ENCODE measurements at regions not wholly inside any gene's neighbourhood (a gene's known extent, or its start where the extent isn't known, plus 50 kb on each side); places are given as distances from the start of the nearest gene placed in this dataset.

GRCh38 chr1:8239039-8239305 lies 78.9 kb upstream of the SLC45A1 start:
- peaks cover 7% of the 10 kb centered on the region for H3K79me2 ChIP-seq (ENCODE audit: insufficient read depth, low read length)
- BruUV-seq (replicated peaks), result no TSS peak
- intact Hi-C loops (cut with micrococcal nuclease; ENCODE audit: unreplicated experiment) (loop anchor here (1.0 to 2.0 kb wide), 4 partner anchors 20 to 212 kb away; partner anchors contain the start of gene ERRFI1), in situ Hi-C loops (cut with HindIII; ENCODE audit: extremely low pct_ligation_motif_present, low pct_unique_long_range_greater_than_20kb) (loop anchor here (10.0 kb wide), 1 partner anchor 214 kb away; the partner anchor contains the start of gene ERRFI1)
- no peaks in the 10 kb centered on the region for H3K36me3 ChIP-seq (replicated peaks in 1 of 2; ENCODE audit: control insufficient read depth in 1 of 2, insufficient read depth in 2 of 2, low read length in 2 of 2)
- no peak overlapping the region for H2AFZ ChIP-seq (ENCODE audit: low read length)
- ChIA-PET POLR2A (interaction anchor here (0.7 to 3.6 kb wide), 16 partner anchors 13 to 474 kb away, joined by 3 to 30 read pairs (median 5); partner anchors contain the start of gene ERRFI1), CTCF (ENCODE audit: low intra/inter-chr PET ratio, low total read pairs) (no interaction called here)
- peak; percentile 79 for DNase-seq (ENCODE audit: low spot score)
- no peaks in the 10 kb centered on the region for H4K20me1 ChIP-seq (ENCODE audit: insufficient read depth, low read length)
- FAIRE-seq, result peak; percentile 32
- H3K27me3 ChIP-seq (ENCODE audit: control insufficient read depth in 1 of 2, insufficient read depth in 2 of 2, low read length in 2 of 2), result no peaks in the 10 kb centered on the region
- H3K4me3 ChIP-seq (replicated peaks in 1 of 3; ENCODE audit: insufficient read depth in 1 of 3, low read depth in 2 of 3, low read length in 3 of 3), result peak overlapping the region in 2 of 3 experiments; percentile 2 to 42; a peak in 3 of 6 replicates
- peak; percentile 57 for ATAC-seq
- H3K27ac ChIP-seq (ENCODE audit: extremely low read length, insufficient read depth, low read length), result peak overlapping the region; percentile 84
- H3K9me3 ChIP-seq (ENCODE audit: low read length), result no peaks in the 10 kb centered on the region
- peak overlapping the region; percentile 72 for H3K4me2 ChIP-seq (ENCODE audit: low read depth, low read length)
- peak overlapping the region; percentile 62 for H3K9ac ChIP-seq (ENCODE audit: insufficient read depth, low read depth, low read length)
- WGBS (ENCODE audit: low lambda C conversion rate), result 2% methylated on average over 5 of the region's 5 CpGs
- H3K4me1 ChIP-seq (ENCODE audit: insufficient read depth, low read length), result peaks cover 58% of the 10 kb centered on the region
- TF ChIP-seq PRMT3 (CRISPR knock-in tag; IDR thresholded peaks at IDR 0.05; ENCODE audit: borderline replicate concordance, low read depth) (no peak), MED1 (CRISPR knock-in tag; IDR thresholded peaks at IDR 0.05) (0 out of 2 replicates have a peak, but pooled peaks have one; percentile 29), ZNF576 (CRISPR knock-in tag; IDR thresholded peaks at IDR 0.05) (no peak), BRCA1 (CRISPR knock-in tag; IDR thresholded peaks at IDR 0.05) (no peak), ZNF33A (CRISPR knock-in tag; IDR thresholded peaks at IDR 0.05; ENCODE audit: borderline replicate concordance) (no peak), ZNF441 (CRISPR knock-in tag; IDR thresholded peaks at IDR 0.05; ENCODE audit: borderline replicate concordance) (0 out of 2 replicates have a peak, but pooled peaks have one; percentile 14), YEATS2 (CRISPR knock-in tag; IDR thresholded peaks at IDR 0.05; ENCODE audit: borderline replicate concordance) (no peak), CEBPB (IDR thresholded peaks at IDR 0.05; ENCODE audit: borderline replicate concordance, low read depth, low read length) (peak; percentile 81; the same call in 1 of the 2 replicates), RNF2 (conservative IDR thresholded peaks at IDR 0.05; ENCODE audit: low read depth) (no peak), ISL2 (CRISPR knock-in tag; IDR thresholded peaks at IDR 0.05) (no peak), ZC3H13 (CRISPR knock-in tag; IDR thresholded peaks at IDR 0.05) (no peak), UBTF (CRISPR knock-in tag; IDR thresholded peaks at IDR 0.05) (0 out of 2 replicates have a peak, but pooled peaks have one; percentile 6), CEBPG (CRISPR knock-in tag; IDR thresholded peaks at IDR 0.05) (peak; percentile 80), NR3C1 (CRISPR knock-in tag; IDR thresholded peaks at IDR 0.05) (no peak)
- TF ChIP-seq, protein P1, sequence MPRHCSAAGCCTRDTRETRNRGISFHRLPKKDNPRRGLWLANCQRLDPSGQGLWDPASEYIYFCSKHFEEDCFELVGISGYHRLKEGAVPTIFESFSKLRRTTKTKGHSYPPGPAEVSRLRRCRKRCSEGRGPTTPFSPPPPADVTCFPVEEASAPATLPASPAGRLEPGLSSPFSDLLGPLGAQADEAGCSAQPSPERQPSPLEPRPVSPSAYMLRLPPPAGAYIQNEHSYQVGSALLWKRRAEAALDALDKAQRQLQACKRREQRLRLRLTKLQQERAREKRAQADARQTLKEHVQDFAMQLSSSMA (CRISPR knock-in tag; IDR thresholded peaks at IDR 0.05), result no peak
- TF ChIP-seq, protein P2, sequence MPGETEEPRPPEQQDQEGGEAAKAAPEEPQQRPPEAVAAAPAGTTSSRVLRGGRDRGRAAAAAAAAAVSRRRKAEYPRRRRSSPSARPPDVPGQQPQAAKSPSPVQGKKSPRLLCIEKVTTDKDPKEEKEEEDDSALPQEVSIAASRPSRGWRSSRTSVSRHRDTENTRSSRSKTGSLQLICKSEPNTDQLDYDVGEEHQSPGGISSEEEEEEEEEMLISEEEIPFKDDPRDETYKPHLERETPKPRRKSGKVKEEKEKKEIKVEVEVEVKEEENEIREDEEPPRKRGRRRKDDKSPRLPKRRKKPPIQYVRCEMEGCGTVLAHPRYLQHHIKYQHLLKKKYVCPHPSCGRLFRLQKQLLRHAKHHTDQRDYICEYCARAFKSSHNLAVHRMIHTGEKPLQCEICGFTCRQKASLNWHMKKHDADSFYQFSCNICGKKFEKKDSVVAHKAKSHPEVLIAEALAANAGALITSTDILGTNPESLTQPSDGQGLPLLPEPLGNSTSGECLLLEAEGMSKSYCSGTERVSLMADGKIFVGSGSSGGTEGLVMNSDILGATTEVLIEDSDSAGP (CRISPR knock-in tag; IDR thresholded peaks at IDR 0.05; ENCODE audit: borderline replicate concordance), result 0 out of 2 replicates have a peak, but pooled peaks have one; percentile 1
- TF ChIP-seq, protein P3, sequence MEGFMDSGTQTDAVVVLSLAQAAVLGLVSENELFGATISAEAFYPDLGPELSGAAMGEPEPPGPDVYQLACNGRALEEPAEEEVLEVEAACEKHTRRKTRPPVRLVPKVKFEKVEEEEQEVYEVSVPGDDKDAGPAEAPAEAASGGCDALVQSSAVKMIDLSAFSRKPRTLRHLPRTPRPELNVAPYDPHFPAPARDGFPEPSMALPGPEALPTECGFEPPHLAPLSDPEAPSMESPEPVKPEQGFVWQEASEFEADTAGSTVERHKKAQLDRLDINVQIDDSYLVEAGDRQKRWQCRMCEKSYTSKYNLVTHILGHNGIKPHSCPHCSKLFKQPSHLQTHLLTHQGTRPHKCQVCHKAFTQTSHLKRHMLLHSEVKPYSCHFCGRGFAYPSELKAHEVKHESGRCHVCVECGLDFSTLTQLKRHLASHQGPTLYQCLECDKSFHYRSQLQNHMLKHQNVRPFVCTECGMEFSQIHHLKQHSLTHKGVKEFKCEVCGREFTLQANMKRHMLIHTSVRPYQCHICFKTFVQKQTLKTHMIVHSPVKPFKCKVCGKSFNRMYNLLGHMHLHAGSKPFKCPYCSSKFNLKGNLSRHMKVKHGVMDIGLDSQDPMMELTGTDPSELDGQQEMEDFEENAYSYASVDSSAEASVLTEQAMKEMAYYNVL (CRISPR knock-in tag; IDR thresholded peaks at IDR 0.05; ENCODE audit: borderline replicate concordance), result peak; percentile 30; the same call in 1 of the 2 replicates
